ENCODE measurements at regions not wholly inside any gene's neighbourhood (a gene's known extent, or its start where the extent isn't known, plus 50 kb on each side); places are given as distances from the start of the nearest gene placed in this dataset.
A peak's percentile ranks its signal among the peaks of the same experiment; 100 is the strongest.

DNA sequence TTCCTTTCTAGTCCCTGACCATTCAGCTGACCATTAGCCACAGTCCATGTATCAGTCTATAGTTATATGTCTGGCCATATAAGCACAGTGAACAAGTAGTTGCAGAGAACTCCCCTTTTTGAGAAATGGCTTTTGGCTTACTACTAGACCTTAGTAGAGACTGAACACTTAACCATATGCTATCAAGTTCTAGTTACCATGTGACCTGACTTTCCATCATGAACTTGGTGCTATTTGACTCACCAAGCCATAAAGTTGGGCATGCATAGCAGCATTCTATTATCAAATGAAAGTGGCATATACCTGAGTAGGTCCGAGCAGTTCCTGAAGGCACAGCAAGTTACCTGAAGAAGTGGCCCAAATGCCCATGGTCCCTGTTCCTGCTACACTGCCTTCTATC, 74.5 kb upstream of the IL2 start:
- H2AFZ ChIP-seq = no peak overlapping the region

DNA sequence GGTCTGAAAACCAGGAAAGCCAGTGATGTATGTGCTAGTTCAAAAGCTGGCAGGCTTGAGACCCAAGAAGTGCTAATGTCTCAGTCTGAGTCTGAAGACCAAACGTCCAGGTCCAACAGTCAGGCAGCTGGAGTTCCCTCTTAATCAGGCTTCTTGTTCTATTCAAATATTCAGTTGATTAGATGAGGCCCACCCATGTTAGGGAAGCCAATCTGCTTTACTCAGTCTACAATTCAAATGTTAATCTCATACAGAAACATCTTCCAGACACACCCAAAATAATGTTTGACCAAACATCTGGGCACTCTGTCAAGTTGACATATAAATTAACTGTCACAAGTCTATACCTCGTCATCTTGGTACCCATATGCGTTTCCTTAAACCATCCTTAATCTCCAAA, 72.4 kb upstream of the IL2 start:
- Histone ChIP-seq H3K9me2 (replicated peaks; ENCODE audit: insufficient read depth) (no peaks in the 10 kb centered on the region), H3K36me3 (replicated peaks; ENCODE audit: insufficient read depth, low read depth) (no peaks in the 10 kb centered on the region), H3K4me1 (ENCODE audit: insufficient read depth) (no peaks in the 10 kb centered on the region), H3K4me2 (no peak overlapping the region), H3K4me3 (no peak overlapping the region), H3K27me3 (no peaks in the 10 kb centered on the region), H4K20me1 (ENCODE audit: insufficient read depth, poor library complexity, severe bottlenecking) (no peaks in the 10 kb centered on the region), H3K27ac (no peak overlapping the region), H3K9me3 (ENCODE audit: low read depth) (no peaks in the 10 kb centered on the region), H2AFZ (no peak overlapping the region), H3K79me2 (no peaks in the 10 kb centered on the region)
- TF ChIP-seq EZH2 (IDR thresholded peaks at IDR 0.05; ENCODE audit: borderline replicate concordance) (no peak), EZH2phosphoT487 (IDR thresholded peaks at IDR 0.05; ENCODE audit: low read depth, severe bottlenecking, unreplicated experiment) (no peak)
- TF ChIP-seq, protein P1, sequence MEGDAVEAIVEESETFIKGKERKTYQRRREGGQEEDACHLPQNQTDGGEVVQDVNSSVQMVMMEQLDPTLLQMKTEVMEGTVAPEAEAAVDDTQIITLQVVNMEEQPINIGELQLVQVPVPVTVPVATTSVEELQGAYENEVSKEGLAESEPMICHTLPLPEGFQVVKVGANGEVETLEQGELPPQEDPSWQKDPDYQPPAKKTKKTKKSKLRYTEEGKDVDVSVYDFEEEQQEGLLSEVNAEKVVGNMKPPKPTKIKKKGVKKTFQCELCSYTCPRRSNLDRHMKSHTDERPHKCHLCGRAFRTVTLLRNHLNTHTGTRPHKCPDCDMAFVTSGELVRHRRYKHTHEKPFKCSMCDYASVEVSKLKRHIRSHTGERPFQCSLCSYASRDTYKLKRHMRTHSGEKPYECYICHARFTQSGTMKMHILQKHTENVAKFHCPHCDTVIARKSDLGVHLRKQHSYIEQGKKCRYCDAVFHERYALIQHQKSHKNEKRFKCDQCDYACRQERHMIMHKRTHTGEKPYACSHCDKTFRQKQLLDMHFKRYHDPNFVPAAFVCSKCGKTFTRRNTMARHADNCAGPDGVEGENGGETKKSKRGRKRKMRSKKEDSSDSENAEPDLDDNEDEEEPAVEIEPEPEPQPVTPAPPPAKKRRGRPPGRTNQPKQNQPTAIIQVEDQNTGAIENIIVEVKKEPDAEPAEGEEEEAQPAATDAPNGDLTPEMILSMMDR (IDR thresholded peaks at IDR 0.05; ENCODE audit: poor library complexity) = no peak
- 62% methylated on average over 3 of the region's 3 CpGs for WGBS (ENCODE audit: low lambda C conversion rate, missing lambda C conversion rate)
- no peak for DNase-seq (ENCODE audit: low spot score)

More for the DNA sequence above, 74.5 kb upstream of the IL2 start:
- no peaks in the 10 kb centered on the region for H3K9me3 ChIP-seq (ENCODE audit: low read depth)
- no peak overlapping the region for H3K4me3 ChIP-seq
- no peak for TF ChIP-seq EZH2phosphoT487 (IDR thresholded peaks at IDR 0.05; ENCODE audit: low read depth, severe bottlenecking, unreplicated experiment)
- TF ChIP-seq, protein P1 (IDR thresholded peaks at IDR 0.05; ENCODE audit: poor library complexity) = no peak
- no peak for TF ChIP-seq EZH2 (IDR thresholded peaks at IDR 0.05; ENCODE audit: borderline replicate concordance)
- H3K4me2 ChIP-seq = no peak overlapping the region
- H3K79me2 ChIP-seq = no peaks in the 10 kb centered on the region
- H4K20me1 ChIP-seq (ENCODE audit: insufficient read depth, poor library complexity, severe bottlenecking) = no peaks in the 10 kb centered on the region
- DNase-seq (ENCODE audit: low spot score) = no peak
- no peaks in the 10 kb centered on the region for H3K27me3 ChIP-seq
- no peaks in the 10 kb centered on the region for H3K9me2 ChIP-seq (replicated peaks; ENCODE audit: insufficient read depth)
- H3K27ac ChIP-seq = no peak overlapping the region
- no peaks in the 10 kb centered on the region for H3K4me1 ChIP-seq (ENCODE audit: insufficient read depth)
- WGBS (ENCODE audit: low lambda C conversion rate, missing lambda C conversion rate) = 83% methylated on average over 1 of the region's 1 CpG
- H3K36me3 ChIP-seq (replicated peaks; ENCODE audit: insufficient read depth, low read depth) = no peaks in the 10 kb centered on the region

DNA sequence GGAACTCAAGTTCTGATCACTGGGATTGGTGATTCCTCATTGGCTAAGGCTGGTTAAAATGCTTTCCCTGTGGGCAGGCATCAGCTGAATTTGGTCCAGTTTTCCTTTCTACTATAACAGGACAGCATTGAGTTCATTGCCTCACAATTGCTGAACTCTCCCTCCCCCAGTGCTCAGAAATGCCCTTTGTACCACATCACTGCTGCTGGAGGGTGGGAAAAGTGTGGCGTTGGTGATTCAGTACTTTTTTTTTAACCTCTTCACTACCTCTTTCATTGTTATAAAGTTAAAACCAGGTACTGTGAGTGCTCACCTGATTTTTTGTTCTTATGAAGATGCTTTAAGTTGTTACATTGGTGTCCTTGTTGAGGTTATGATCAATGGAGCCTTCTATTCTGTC, 69.3 kb upstream of the IL2 start:
- no peaks in the 10 kb centered on the region for H4K20me1 ChIP-seq (ENCODE audit: insufficient read depth, poor library complexity, severe bottlenecking)
- no peaks in the 10 kb centered on the region for H3K9me2 ChIP-seq (replicated peaks; ENCODE audit: insufficient read depth)
- no peak overlapping the region for H3K4me2 ChIP-seq
- H2AFZ ChIP-seq = no peak overlapping the region
- H3K27me3 ChIP-seq = no peaks in the 10 kb centered on the region
- no peak overlapping the region for H3K27ac ChIP-seq
- H3K4me1 ChIP-seq (ENCODE audit: insufficient read depth) = no peaks in the 10 kb centered on the region
- no peak overlapping the region for H3K4me3 ChIP-seq
- peak; percentile 44 for DNase-seq (ENCODE audit: low spot score)
- H3K9me3 ChIP-seq (ENCODE audit: low read depth) = no peaks in the 10 kb centered on the region
- H3K36me3 ChIP-seq (replicated peaks; ENCODE audit: insufficient read depth, low read depth) = no peaks in the 10 kb centered on the region
- 35% methylated on average over 1 of the region's 1 CpG for WGBS (ENCODE audit: low lambda C conversion rate, missing lambda C conversion rate)
- H3K79me2 ChIP-seq = no peaks in the 10 kb centered on the region
- no peak for TF ChIP-seq EZH2 (IDR thresholded peaks at IDR 0.05; ENCODE audit: borderline replicate concordance)
- TF ChIP-seq, protein P1 (IDR thresholded peaks at IDR 0.05; ENCODE audit: poor library complexity) = no peak

DNA sequence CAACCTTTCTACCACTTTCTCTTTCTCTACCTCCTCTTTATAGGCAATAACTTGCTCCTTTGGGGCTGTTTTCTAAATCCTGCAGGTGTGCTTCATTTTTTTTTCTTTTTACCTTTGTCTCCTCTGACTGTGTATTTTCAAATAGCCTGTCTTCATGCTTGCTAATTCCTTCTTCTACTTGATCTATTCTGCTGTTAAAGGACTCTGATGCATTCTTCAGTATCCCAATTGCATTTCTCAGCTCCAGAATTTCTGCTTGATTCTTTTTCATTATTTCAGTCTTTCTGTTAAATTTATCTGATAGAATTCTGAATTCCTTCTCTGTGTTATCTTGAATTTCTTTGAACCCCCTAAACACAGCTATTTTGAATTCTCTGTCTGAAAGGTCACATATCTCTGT, 67.7 kb upstream of the IL2 start:
- Histone ChIP-seq H3K4me3 (no peak overlapping the region), H3K27me3 (no peaks in the 10 kb centered on the region), H3K79me2 (no peaks in the 10 kb centered on the region), H3K36me3 (replicated peaks; ENCODE audit: insufficient read depth, low read depth) (no peaks in the 10 kb centered on the region), H3K9me2 (replicated peaks; ENCODE audit: insufficient read depth) (no peaks in the 10 kb centered on the region), H4K20me1 (ENCODE audit: insufficient read depth, poor library complexity, severe bottlenecking) (no peaks in the 10 kb centered on the region), H3K9me3 (ENCODE audit: low read depth) (no peaks in the 10 kb centered on the region), H2AFZ (no peak overlapping the region), H3K4me1 (ENCODE audit: insufficient read depth) (no peaks in the 10 kb centered on the region), H3K4me2 (no peak overlapping the region), H3K27ac (no peak overlapping the region)
- no peak for DNase-seq (ENCODE audit: low spot score)
- TF ChIP-seq EZH2 (IDR thresholded peaks at IDR 0.05; ENCODE audit: borderline replicate concordance) (no peak), EZH2phosphoT487 (IDR thresholded peaks at IDR 0.05; ENCODE audit: low read depth, severe bottlenecking, unreplicated experiment) (no peak)
- TF ChIP-seq, protein P1 (IDR thresholded peaks at IDR 0.05; ENCODE audit: poor library complexity) = no peak

Data from hepatocyte (in vitro differentiated cells).